ENCODE measurements at regions not wholly inside any gene's neighbourhood (a gene's known extent, or its start where the extent isn't known, plus 50 kb on each side); places are given as distances from the start of the nearest gene placed in this dataset.

- DNase-seq (ENCODE audit: extremely low spot score), result no peak
- TF ChIP-seq, protein P1, sequence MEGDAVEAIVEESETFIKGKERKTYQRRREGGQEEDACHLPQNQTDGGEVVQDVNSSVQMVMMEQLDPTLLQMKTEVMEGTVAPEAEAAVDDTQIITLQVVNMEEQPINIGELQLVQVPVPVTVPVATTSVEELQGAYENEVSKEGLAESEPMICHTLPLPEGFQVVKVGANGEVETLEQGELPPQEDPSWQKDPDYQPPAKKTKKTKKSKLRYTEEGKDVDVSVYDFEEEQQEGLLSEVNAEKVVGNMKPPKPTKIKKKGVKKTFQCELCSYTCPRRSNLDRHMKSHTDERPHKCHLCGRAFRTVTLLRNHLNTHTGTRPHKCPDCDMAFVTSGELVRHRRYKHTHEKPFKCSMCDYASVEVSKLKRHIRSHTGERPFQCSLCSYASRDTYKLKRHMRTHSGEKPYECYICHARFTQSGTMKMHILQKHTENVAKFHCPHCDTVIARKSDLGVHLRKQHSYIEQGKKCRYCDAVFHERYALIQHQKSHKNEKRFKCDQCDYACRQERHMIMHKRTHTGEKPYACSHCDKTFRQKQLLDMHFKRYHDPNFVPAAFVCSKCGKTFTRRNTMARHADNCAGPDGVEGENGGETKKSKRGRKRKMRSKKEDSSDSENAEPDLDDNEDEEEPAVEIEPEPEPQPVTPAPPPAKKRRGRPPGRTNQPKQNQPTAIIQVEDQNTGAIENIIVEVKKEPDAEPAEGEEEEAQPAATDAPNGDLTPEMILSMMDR (IDR thresholded peaks at IDR 0.05; ENCODE audit: control extremely low read depth, extremely low read depth, low read depth, missing control alignments), result no peak
- POLR2A ChIA-PET, result no interaction called here
- CTCF ChIA-PET, result no interaction called here
Measured at GRCh38 chr3:31178467-31178866, 284.0 kb upstream of the GADL1 start.

DNA sequence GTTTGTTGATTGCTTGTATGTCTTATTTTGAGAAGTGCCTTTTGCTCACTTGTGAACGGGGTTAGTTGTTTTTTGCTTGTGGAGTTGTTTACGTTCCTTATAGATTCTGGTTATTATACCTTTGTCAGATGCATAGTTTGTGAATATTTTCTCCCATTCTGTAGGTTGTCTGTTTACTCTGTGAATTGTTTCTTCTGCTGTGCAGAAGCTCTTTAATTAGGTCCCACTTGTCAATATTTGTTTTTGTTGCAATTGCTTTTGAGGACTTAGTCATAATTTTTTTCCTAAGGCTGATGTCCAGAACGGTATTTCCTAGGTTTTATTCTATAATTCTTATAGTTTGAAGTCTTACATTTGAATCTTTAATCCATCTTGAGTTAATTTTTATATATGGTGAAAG is 285.3 kb upstream of the GADL1 start:
- POLR2A ChIA-PET, result no interaction called here
- CTCF ChIA-PET, result interaction anchor here (1.4 kb wide), 1 partner anchor 29 kb away, joined by 3 read pairs; no protein-coding TSS in a partner anchor
- no peak for DNase-seq (ENCODE audit: extremely low spot score)
- TF ChIP-seq, protein P1 (IDR thresholded peaks at IDR 0.05; ENCODE audit: control extremely low read depth, extremely low read depth, low read depth, missing control alignments), result no peak

- DNase-seq (ENCODE audit: extremely low spot score), result no peak
- CTCF ChIA-PET, result interaction anchor here (1.4 kb wide), 1 partner anchor 28 kb away, joined by 3 read pairs; no protein-coding TSS in a partner anchor
- POLR2A ChIA-PET, result no interaction called here
- TF ChIP-seq, protein P1 (IDR thresholded peaks at IDR 0.05; ENCODE audit: control extremely low read depth, extremely low read depth, low read depth, missing control alignments), result no peak
Measured at GRCh38 chr3:31180274-31180673, 285.8 kb upstream of the GADL1 start.

DNA sequence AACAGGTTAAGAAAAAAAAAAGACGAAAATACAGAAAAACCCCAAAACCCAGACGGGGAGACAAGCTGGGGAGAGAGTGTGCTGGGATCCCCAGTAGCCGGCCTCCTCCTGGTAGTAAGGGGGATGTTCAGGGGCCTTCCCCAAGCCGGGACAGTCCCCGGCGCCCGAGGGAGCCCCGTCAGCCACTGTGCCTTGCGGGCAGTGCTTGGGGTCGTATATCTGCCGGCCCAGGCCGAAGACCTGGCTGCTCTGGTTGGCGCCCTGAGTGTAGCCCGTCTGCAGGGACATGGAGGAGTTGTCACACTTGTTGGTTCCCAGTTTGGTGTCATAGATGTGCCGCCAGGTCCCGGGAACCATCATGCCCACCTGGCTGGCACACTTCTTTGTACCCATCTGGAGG is 287.2 kb upstream of the GADL1 start:
- no peak for DNase-seq (ENCODE audit: extremely low spot score)
- ChIA-PET CTCF (interaction anchor here (0.9 kb wide), 1 partner anchor 9 kb away, joined by 3 read pairs; no protein-coding TSS in a partner anchor), POLR2A (no interaction called here)
- TF ChIP-seq, protein P1 (IDR thresholded peaks at IDR 0.05; ENCODE audit: control extremely low read depth, extremely low read depth, low read depth, missing control alignments), result no peak

DNA sequence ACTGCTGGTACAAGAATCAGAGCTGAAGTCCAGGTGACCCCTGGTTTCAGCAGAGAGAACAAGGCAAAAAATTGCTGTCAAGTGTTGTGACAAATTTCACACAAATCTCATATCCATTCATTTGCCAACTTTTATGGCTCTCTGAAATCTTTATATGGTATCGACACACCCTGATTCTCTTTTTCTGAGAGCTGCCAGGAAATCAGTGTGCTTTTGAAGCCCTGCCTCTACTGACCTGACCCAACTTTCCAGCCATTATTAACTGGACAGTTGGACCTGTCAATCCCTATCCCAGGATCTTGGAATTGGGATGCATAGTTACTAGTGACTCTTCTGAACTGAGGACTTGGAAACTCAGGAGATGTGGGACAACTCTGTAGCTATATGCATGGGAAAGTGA is 288.2 kb upstream of the GADL1 start:
- no peak for DNase-seq (ENCODE audit: extremely low spot score)
- POLR2A ChIA-PET, result no interaction called here
- TF ChIP-seq, protein P1 (IDR thresholded peaks at IDR 0.05; ENCODE audit: control extremely low read depth, extremely low read depth, low read depth, missing control alignments), result no peak
- CTCF ChIA-PET, result no interaction called here

GRCh38 chr3:31184261-31185061 is 290.0 kb upstream of the GADL1 start:
- DNase-seq (ENCODE audit: extremely low spot score), result no peak
- CTCF ChIA-PET, result interaction anchor here (1.0 to 1.1 kb wide), 2 partner anchors 9 to 10 kb away, joined by 3 to 4 read pairs; no protein-coding TSS in a partner anchor
- TF ChIP-seq, protein P1 (IDR thresholded peaks at IDR 0.05; ENCODE audit: control extremely low read depth, extremely low read depth, low read depth, missing control alignments), result no peak
- POLR2A ChIA-PET, result no interaction called here
